HG02678 (cell line): ENCODE measurements at regions not wholly inside any gene's neighbourhood (a gene's known extent, or its start where the extent isn't known, plus 50 kb on each side); places are given as distances from the start of the nearest gene placed in this dataset.

Source experiments
- ATAC-seq: cut with Tn5 transposase; IDR thresholded peaks from one replicate; pipeline ENCODE4 v1.9.1; 2021; ENCODE audit warnings: mild to moderate bottlenecking, moderate library complexity; ENCODE audit not compliant: unreplicated experiment

GRCh38 chr5:30957591-30957990 is 235.9 kb upstream of the CDH6 start:
- no peak for ATAC-seq

DNA sequence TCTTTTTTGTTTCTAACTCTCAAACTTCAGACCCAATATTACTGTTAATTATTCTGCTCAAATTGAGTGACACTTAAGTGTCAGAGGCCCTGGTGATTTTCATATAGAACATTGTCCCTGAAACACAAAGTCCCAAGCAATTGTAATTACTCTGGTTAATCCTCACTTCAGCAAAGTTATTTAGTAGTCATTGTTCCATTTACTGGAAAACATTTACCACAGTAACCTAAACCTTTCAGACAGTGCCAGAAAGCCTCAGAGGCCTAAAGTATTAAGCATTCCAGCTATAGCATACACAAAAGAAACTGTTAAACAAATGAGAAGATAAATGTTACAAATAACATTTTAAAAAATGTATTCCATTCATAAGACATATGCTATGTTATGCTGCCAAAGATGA is 237.2 kb upstream of the CDH6 start:
- no peak for ATAC-seq

- no peak for ATAC-seq
These were observed 256.4 kb upstream of the CDH6 start for GRCh38 chr5:30937070-30937469.

DNA sequence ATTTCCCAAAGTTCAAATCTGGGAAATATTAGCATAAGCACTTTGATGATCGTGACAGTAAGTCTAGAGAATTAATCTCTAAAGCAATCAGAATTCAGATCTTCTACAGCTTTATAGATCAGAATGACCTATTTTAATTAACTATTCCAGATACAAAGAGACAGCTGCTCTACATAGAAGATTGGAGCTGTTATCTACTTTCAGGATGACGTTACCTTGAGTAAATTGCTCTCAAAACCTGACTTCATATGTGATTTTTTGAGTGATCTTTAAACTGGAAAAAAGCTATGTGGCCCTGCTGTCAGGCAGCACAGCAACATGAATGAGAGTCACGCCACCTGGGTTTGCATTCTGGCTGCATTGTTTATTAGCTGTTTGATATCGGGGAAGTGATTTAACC is 259.9 kb upstream of the CDH6 start:
- no peak for ATAC-seq

- no peak for ATAC-seq
These were observed 261.0 kb upstream of the CDH6 start for GRCh38 chr5:30932273-30933017.

GRCh38 chr5:30930736-30931135 is 262.8 kb upstream of the CDH6 start:
- no peak for ATAC-seq

GRCh38 chr5:30928956-30929355 is 264.5 kb upstream of the CDH6 start:
- no peak for ATAC-seq

- no peak for ATAC-seq
These were observed 267.3 kb upstream of the CDH6 start for GRCh38 chr5:30926218-30926617.

DNA sequence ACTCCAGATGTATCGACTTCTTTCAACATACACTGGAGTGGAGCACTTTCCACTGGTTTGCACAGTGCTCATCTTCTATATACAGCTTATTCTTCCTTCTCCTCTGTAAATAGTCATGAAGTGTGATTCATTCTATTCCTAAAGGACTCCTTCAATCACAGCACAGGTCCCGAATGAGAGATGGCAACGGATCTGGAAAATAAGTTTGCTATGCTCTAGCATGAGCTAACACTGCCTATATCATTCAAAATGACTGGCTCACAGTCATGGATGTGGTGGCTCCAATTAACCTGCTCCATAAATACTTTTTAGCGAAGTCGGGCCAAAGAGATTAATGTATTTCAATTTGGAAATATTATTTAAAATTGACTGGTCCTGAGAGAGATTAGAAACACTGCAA is 272.1 kb upstream of the CDH6 start:
- ATAC-seq = no peak

DNA sequence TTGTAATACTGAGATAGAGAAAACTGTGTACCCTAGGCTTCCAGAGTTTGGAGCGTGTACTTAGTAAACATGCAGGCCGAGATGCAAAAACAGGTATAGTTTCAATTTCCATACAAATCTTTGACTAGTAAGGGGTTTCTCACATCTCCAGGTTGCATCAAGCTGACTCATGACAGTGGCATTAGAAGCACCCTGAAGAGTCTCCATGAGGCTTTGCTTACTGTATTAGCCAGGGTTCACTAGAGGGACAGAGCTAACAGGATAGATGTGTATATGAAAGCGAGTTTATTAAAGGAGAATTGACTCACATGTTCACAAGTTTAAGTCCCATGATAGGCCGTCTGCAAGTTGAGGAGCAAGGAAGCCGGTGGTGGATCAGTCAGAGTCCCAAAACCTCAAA is 275.3 kb upstream of the CDH6 start:
- no peak for ATAC-seq

DNA sequence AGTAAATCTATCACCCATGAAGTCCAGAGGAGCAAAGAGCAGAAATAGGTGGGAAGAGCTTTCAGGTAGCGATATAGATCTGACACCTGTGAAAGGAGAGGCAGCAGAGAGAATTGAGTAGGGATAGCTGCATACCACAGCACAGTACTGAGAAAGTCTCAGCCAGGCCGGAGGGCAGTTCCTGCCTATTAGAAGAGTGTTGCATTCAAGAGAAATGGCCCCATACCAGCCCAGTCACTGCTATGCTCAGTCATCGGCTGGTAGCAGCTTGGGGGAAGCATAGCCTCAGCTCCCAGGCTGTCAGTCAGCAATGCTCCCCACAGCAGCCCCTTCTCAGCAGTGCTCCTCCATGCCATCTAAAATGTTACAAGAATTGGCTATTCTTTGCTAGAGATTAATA is 285.1 kb upstream of the CDH6 start:
- no peak for ATAC-seq

GRCh38 chr5:30900367-30900766 is 293.1 kb upstream of the CDH6 start:
- ATAC-seq = no peak

DNA sequence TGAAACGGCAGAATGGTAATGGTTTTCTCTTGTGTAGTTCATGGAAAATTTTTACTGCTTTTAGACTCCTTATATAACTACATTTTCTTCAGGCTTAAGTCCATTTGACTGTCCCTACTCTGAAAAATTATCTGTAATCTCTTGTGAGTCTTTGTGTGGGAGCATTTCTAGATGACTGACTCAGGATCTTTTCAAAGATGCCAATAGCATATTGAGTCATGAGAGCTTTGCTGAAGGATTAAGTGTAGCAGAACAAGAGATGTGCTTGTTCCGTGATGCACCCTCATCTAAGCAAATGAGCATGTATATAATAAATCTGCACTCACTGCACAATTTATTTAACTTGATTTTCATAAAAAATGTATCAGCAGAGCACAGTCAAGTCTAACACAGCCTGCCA is 298.7 kb upstream of the CDH6 start:
- no peak for ATAC-seq

DNA sequence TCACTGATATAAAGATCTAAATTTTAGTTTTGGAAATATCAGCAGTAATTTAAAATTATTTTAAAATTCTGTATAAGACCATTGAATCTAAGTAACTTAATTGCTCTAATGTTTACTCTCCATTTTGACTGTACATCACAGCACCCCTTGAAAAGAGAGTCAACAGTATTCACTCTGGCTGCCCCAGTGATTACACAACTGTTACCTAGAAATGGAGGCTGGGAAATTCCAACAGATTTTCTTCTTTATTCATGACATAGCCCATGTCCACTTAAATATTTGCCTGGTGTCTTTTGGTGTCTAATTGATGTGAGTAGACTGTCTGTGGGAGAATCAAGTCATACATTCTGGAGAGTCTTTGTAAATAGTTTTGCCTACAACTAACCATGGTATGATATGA is 301.8 kb upstream of the CDH6 start:
- no peak for ATAC-seq

- no peak for ATAC-seq
These were observed 303.1 kb upstream of the CDH6 start for GRCh38 chr5:30890377-30890776.

- no peak for ATAC-seq
These were observed 313.0 kb upstream of the CDH6 start for GRCh38 chr5:30880514-30880913.

- ATAC-seq = no peak
These were observed 313.6 kb upstream of the CDH6 start for GRCh38 chr5:30879887-30880286.

DNA sequence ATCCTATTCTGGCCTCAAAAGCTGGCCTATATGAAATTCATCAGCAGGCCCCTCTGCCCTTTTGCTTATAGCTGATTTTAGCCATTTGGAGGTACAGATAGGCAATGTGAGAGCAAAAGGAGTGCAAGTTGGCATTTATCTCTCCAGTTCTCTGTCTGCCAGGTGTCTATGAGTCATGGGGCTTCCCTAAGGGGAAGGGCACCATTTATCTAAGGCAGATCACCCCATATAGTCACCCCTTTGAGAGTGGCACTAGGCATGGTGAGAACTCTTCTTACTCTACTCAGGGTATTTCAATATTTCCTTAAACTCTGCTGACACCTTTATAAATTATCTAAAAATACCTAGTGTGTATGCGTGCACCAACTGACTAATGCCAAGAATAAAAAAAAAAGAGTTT is 314.7 kb upstream of the CDH6 start:
- ATAC-seq = no peak

GRCh38 chr5:30878296-30878695 is 315.2 kb upstream of the CDH6 start:
- no peak for ATAC-seq

- no peak for ATAC-seq
These were observed 319.0 kb upstream of the CDH6 start for GRCh38 chr5:30874241-30875034.

DNA sequence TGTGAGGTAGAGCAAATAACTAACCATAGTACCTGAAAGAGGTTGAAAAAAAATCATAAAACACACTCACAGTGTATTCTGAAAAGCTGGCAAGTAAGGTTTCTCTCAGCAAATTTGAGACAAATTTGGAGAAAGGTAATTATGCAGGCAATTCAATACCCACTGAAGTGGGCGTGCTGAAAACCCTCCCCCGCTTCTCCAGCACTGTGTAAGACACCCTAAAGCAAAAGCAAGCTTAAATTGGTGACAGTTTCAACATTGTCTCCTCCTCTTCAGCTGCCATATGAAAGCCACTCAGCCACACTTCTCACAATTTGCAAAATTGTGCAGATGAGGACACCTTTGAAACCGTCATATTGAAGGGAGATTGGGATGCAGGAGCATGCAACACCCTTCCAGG is 322.3 kb upstream of the CDH6 start:
- no peak for ATAC-seq

DNA sequence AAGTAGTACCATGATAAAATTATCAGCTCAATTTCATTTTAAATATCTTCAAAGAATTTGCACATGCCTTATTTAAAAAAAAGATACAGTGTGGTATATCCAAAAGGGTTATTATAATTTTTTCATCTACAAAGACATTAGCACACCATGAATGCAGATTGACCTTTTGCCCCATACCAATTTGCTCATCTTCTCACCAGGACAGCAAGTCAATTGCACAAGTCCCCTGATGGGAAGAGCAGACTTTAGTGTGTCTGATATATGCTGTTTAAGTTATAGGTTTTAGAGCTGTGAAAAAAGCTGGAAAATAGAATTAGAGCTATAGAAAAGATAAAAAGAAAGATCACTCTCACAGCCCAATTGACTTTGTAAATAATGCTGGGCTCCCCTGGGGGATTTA is 325.8 kb upstream of the CDH6 start:
- ATAC-seq = no peak

GRCh38 chr5:30866142-30866541 is 327.3 kb upstream of the CDH6 start:
- ATAC-seq = no peak
